NB4 (cell line): ENCODE measurements at regions not wholly inside any gene's neighbourhood (a gene's known extent, or its start where the extent isn't known, plus 50 kb on each side); places are given as distances from the start of the nearest gene placed in this dataset.
A peak's percentile ranks its signal among the peaks of the same experiment; 100 is the strongest.

ENCODE experiments used
- DNase-seq: peaks from one replicate; pipeline ENCODE4 v3.0.0; 2010; ENCODE audit warnings: low read depth
- H3K4me3 ChIP-seq: one replicate; pipeline ENCODE4 v1.5.1; 2011; ENCODE audit warnings: mild to moderate bottlenecking, low read depth, low read length, moderate library complexity
- CTCF ChIP-seq: IDR thresholded peaks from one replicate; pipeline ENCODE4 v1.5.1; 2012; ENCODE audit warnings: low read depth, low read length
- MAX ChIP-seq: IDR thresholded peaks from 2 replicates; pipeline ENCODE4 v1.6.1; 2011; ENCODE audit warnings: low read depth, low read length
- MYC ChIP-seq: IDR thresholded peaks from 2 replicates; pipeline ENCODE4 v1.6.1; 2011; ENCODE audit warnings: low read depth, low read length
- POLR2A ChIP-seq: IDR thresholded peaks from 2 replicates; pipeline ENCODE4 v1.6.1; 2011; ENCODE audit warnings: mild to moderate bottlenecking; ENCODE audit not compliant: insufficient read length; ENCODE audit errors: extremely low read depth

GRCh38 chr4:77431546-77431945, 174.1 kb upstream of the CXCL13 start:
- DNase-seq = no peak
- H3K4me3 ChIP-seq = no peak overlapping the region
- TF ChIP-seq MYC = no peak
- TF ChIP-seq MAX = no peak
- TF ChIP-seq POLR2A = no peak
- no peak for TF ChIP-seq CTCF

GRCh38 chr4:77432717-77433417, 172.8 kb upstream of the CXCL13 start:
- no peak overlapping the region for H3K4me3 ChIP-seq
- TF ChIP-seq MYC (no peak), CTCF (peak; percentile 17)
- peak; percentile 25 for DNase-seq

- peak; percentile 39 for TF ChIP-seq CTCF
- no peak for TF ChIP-seq POLR2A
- peak; percentile 60 for DNase-seq
- no peak overlapping the region for H3K4me3 ChIP-seq
These were observed 172.2 kb upstream of the CXCL13 start for GRCh38 chr4:77433418-77433733.

- H3K4me3 ChIP-seq = no peak overlapping the region
- no peak for TF ChIP-seq MAX
- TF ChIP-seq CTCF = no peak
- no peak for TF ChIP-seq POLR2A
- TF ChIP-seq MYC = no peak
- no peak for DNase-seq
These were observed 171.1 kb upstream of the CXCL13 start for GRCh38 chr4:77434299-77435092.

- no peak for TF ChIP-seq MYC
- no peak for TF ChIP-seq POLR2A
- no peak for TF ChIP-seq CTCF
- TF ChIP-seq MAX = no peak
- DNase-seq = no peak
- no peak overlapping the region for H3K4me3 ChIP-seq
These were observed 168.5 kb upstream of the CXCL13 start for GRCh38 chr4:77437079-77437478.

GRCh38 chr4:77438549-77438948, 167.1 kb upstream of the CXCL13 start:
- DNase-seq = no peak
- no peak overlapping the region for H3K4me3 ChIP-seq
- TF ChIP-seq POLR2A = no peak
